ENCODE measurements at regions not wholly inside any gene's neighbourhood (a gene's known extent, or its start where the extent isn't known, plus 50 kb on each side); places are given as distances from the start of the nearest gene placed in this dataset.

DNA sequence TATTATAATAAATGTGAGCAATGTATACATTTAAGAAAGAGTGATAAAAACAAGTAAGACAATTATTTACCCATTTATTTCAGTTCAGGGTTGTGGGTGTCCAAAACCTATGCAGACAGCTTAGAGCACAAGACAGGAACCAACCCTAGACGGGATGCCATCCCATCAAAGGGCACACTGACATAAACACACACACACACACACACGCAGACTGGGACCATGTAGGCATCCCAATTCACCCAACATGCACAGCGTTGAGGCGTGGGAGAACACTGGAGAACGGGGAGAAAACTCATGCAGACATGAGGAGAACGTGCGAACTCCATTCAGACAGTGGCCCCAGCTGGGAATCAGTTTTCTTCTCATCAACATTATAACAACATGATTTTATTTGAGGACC lies 274.7 kb downstream of the USP25 start:
- TF ChIP-seq POLR2AphosphoS5 (IDR thresholded peaks at IDR 0.05; ENCODE audit: borderline replicate concordance, low read depth, low read length), result no peak
- TF ChIP-seq EZH2 (IDR thresholded peaks at IDR 0.05), result no peak

All from SK-N-MC (cell line).